ENCODE measurements at regions not wholly inside any gene's neighbourhood (a gene's known extent, or its start where the extent isn't known, plus 50 kb on each side); places are given as distances from the start of the nearest gene placed in this dataset.
"Not testable (repeated sequence)": the region's sequence is repeated elsewhere in the genome, so short reads cannot be mapped to it uniquely, and the experiment has no call there.

DNA sequence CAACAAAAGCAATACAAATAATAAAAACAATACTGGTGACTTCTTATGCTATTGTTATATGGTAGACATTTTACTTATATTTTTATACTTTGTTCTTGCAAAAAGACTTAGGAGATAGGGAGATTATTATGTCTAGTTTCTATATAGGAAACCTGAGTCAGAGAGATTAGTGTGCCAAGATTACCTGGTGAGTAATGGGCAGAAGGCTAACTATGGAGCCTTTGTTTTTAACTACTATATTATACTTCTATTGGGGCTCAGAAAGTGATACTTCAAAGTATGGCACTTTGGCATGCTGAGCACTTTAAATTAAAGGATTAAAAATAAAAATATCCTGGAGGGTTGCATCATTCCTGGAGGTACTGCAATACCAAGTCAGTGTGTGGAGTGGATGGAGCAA is 117.5 kb upstream of the CLINT1 start:
- DNase-seq (ENCODE audit: low spot score): no peak

DNA sequence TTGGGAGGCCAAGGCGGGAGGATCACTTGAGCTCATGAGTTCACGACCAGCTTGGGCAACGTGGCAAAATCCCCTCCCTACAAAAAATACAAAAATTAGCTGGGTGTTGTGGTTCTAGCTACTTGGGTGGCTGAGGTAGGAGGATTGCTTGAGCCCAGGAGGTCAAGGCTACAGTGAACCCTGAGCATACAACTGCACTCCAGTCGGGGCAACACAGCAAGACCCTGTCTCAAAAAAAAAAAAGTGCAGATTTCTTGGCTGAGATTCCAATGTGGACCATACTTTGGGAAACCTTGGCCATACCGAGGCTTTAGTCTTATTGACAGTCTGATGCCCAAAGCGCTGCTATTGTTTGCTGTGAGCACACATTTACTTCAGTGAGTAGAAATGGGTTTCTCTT is 113.6 kb upstream of the CLINT1 start:
- no peak for DNase-seq (ENCODE audit: low spot score)

DNA sequence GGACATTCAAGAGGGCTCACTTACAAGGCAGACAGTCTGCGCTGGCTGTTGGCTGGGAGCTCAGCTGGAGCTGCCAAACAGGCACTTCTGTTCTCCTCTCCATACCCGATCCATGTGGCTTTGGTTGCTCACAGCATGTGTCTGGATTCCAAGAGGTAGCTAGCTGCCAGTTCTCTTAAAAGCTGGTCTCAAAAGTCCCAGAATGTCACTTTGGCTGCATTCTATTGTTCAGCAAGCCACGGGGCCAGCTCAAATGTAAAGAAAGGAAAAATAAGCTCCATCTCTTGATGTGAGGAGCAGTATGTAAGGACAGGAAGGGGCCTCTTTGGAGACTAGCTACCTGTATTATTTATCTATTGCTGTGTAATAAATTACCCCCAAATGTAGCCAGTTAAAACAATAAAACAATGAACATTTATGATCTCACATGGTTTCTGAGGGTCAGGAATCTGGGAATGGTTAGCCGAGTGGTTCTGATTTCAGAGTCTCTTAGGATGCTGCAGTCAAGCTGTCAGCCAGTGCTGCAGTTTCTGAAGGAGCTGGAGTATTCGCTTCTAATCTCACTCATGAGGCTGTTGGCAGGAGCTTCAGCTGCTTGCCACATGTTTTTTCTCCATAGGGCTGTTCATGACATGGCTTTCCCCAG is 112.7 kb upstream of the CLINT1 start:
- no peak for DNase-seq (ENCODE audit: low spot score)

DNA sequence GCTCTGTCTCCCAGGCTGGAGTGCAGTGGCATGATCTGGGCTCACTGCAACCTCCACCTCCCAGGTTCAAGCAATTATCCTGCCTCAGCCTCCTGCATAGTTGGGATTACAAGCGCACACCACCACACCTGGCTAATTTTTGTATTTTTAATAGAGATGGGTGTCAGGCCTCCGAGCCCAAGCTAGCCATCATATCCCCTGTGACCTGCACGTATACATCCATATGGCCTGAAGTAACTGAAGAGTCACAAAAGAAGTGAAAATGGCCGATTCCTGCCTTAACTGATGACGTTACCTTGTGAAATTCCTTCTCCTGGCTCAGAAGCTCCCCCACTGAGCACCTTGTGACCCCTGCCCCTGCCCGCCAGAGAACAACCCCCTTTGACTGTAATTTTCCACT is 109.6 kb upstream of the CLINT1 start:
- DNase-seq (ENCODE audit: low spot score): not testable (repeated sequence)

DNA sequence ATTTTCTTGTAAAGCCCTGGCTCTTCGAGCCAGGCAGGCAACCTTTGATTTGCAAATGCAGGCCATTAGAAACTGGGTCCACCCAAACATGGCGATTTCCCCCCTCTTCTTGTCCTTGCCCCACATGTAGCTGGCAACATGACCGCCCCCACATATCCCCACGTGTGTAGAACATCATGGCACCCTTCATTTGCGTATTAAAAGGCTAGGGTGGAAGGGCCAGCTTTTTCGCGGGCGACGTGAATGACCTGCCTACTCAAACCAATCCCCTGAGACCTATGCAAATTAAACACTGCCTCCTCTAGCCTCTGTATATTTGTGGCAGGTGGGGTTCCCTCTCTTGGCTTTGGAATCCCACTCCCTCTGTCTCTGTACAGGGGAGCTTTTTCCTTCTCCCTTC is 107.0 kb upstream of the CLINT1 start:
- DNase-seq (ENCODE audit: low spot score): no peak

DNA sequence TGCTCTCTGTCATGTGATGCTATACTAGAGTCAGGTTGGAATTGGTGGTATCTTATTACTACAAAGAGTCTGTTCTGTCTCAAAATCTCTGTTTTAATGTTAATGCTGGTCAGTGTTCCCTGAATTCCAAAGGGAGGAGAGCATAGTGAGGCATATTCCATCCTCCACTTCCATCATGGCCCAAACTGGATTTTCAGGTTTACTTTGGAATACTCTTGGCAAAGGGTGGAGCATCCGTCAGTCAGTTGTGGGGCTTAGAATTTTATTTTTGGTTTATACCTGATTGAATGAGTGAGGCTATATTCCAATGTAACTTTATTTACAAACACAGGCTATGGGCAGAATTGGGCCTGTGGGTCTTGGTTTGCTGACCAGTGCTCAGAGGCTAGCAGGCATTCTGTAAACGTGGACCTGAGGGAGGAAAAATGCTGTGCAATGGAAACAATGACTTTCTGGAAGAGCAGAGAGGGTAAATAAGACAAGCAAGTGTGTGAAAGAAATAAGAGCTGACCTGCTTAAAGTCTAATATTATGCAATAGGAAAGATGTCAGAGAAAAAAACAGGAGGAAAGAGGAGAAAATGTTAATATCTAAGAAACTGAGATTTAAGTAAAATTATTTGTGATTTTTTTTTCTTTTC is 106.2 kb upstream of the CLINT1 start:
- DNase-seq (ENCODE audit: low spot score): no peak

DNA sequence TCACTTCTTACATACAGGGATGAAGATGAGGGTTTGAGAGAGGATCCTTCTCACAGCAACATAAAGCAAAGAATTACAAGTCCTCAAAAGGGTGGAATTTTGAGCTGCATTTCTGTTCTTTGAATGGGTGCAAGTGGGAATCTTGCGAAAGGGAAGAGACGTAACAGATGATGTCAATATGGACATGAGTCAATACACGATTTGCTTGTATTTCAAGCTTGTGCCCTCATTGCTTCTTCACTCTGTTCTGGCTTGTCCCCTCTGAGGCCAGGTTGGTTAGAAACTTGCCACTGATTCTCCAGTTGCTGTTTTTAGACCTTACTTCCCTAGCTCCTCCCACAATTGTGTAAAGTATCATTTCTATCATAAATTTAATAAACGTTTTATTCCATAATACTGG is 104.8 kb upstream of the CLINT1 start:
- DNase-seq (ENCODE audit: low spot score): no peak

DNA sequence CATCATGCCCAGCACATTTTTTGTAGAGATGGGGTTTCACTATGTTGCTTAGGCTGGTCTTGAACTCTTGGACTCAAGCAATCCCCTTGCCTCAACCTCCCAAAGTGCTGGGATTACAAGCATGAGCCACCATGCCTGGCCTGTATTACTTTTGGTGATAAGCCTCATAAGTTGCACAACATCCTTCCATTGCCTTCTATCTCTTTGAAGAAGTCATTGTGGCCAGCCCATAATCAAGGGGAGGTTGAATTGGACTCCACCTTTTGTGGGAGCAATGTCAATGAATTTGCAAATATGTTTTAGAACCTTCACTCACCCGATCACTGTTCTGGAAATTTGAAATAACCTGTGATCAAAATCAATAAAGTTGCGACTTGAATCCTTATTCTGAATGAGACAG is 104.3 kb upstream of the CLINT1 start:
- no peak for DNase-seq (ENCODE audit: low spot score)

DNA sequence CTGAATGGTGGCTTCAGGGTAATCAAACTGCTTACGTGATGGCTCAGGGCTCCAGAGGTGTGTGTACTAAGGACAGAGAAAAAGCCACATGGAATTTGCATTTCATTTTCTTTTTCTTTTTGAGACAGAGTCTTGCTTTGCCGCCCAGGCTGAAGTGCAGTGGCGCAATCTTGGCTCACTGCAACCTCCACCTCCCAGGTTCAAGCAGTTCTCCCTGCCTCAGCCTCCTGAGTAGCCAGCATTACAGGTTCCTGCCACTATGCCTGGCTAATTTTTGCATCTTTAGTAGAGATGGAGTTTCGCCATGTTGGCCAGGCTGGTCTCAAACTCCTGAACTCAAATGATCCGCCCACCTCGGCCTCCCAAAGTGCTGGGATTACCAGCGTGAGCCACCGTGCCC is 103.7 kb upstream of the CLINT1 start:
- not testable (repeated sequence) for DNase-seq (ENCODE audit: low spot score)

DNA sequence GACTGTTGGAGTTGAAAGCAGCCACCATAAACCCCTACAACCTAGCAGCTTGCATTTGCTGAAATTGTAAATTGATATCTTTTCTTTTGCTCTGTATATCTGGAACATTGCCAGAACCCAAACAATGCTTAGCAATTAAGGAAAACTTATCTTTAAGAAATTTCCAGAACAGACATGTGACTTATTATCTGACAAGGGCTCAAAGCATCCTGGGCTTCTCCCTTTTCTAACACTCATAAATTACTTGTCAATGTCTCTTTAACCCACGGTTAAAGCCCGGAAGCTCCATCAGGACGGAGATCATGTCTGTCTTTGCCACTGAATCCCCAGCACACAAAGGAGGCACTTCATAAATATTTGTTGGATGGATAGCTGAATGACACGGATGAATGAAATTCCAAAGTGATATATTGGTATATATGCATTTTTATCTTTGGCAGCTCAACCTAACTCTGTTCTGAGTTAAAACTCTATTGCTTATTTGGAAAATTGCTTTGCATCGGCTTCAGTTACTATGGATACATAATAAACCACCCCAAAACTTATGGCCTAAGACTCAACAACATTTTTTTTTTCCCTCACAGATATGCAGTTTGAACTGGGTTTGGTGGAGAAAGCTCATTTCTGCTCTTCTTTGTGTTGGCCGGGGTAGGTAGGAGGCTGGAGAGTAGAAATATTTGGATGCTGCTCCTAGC is 103.1 kb upstream of the CLINT1 start:
- DNase-seq (ENCODE audit: low spot score): no peak

DNA sequence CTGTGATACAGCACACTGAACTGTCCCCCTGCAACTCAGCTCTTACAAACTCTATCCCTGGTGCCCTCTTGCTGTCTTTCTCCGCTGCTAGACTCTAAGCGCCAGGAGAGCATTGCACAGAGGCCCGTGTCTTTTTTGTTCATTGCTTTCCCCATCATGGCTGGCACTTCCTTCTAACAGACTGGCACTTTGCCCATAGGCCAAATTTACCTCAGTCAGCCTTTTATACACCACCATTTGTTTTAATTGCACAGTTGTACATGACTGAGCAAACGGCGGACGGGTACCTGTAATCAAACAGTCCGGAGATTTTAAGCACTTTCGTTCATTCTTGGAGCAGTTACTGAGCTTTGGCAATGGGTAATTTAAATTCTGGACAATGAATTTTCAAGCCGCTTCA is 102.2 kb upstream of the CLINT1 start:
- DNase-seq (ENCODE audit: low spot score): no peak

DNA sequence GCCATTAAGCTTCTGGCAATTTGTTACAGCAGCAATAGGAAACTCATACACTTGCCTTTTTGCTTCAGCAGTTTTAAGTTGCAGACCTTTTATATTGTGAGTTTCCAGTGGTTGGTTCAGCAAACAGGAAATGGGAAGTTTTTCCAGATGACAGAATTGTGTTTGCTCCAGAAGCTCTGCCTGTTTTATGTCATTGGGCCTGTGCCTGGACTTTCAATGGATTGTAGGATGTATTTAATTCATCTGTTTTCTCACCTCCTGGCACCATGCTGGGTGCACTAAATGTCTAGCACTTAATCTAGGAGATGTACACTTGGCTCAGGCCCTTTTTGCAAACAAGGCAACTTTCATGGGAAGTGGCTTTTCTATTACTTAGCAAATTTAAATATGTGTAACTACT is 100.4 kb upstream of the CLINT1 start:
- DNase-seq (ENCODE audit: low spot score): no peak

DNA sequence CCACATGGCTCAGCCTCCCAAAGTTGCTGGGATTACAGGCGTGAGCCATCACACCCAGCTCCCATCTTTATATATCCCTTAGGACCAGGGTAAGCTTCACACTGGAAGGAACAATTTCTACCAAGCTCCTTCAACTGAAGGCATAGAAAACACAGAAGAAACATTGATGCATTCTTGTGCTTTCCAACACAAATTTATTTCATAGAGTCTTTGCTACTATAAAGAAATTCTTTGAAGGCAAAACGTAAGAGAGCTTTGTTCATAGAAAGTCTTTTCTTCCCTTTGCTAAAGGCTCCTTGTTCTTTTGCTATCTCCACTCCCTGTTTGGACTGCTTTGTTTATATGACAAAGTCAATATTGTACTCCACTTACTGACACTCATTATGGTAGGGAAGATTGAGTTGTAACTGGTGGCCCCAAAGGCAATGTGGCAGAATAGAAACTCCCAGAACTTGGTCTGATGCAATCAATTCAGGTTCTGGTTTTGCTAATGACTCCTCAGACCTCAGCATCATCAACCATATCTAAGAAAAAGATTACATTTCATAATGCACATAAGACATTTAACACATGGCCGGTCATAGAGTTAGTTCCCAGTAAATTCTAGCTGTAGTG is 97.4 kb upstream of the CLINT1 start:
- DNase-seq (ENCODE audit: low spot score): no peak

DNA sequence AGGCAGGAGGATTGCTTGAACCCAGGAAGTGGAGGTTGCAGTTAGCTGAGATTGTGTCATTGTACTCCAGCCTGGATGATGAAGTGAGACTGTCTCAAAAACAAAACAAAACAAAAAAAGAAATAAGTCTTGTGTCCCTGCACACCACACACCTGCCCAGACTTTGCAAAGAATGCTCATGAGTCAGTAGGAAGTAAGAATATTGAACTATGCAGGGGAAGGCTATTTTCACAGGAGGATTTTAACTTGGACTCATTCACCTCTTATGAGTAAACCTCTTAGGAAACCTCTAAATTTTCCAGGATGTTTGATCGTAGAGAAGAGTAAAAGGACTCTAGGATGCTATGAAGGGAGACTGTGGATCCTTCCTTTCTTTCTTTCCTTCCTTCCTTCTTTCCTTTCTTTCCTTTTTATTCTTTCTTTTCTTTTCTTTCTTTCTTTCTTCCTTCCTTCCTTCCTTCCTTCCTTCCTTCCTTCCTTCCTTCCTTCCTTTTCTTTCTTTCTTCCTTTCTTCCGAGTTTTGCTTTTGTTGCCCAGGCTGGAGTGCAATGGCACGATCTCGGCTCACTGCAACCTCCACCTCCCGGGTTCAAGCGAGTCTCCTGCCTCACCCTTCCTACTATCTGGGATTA is 96.7 kb upstream of the CLINT1 start:
- no peak for DNase-seq (ENCODE audit: low spot score)

DNA sequence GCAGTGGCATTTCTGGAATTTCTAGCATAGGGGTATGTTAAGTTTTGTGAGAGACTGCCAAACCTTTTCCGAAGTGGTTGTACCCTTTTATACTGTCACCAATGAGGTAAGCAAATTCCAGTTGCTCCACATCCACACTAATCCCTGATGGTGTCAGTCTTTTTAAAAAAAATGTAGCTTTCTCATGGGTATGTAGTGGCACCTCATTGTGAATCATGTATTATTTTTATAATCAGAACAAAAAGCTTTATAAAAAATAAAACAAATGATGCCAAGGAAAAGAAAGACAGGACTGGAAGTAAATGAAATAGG is 93.4 kb upstream of the CLINT1 start:
- no peak for DNase-seq (ENCODE audit: low spot score)

DNA sequence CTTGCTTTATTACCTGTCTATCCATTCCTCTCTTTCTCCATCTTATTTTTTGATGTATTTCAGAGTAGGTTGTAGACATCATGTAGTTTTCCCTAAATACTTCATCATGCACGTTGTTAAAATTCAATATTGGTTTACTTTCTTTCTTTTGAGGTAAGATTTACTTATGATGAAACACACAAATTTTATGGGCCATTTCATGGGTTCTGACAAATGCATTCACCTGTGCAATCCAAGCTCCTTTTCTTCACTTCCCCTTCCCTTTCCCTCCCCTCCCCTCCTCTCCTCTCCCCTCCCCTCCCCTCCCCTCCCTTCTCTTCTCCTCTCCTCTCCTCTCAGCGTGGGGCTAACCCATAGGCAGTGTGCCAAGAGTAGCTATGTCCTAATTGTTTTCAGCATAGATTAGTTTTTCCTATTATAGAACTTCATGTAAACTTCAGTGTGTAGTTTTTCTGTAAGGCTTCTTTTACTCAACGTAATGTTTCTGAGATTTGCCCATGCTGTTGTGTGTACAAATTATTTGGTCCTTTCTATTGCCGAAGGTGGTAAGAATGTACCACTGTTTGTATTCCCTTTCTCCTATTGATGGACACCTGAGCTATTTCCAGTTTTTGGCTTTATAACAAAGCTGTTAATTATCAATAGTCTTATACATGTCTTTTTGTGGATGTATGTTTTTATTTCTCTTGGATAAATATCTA is 92.9 kb upstream of the CLINT1 start:
- DNase-seq (ENCODE audit: low spot score): no peak

DNA sequence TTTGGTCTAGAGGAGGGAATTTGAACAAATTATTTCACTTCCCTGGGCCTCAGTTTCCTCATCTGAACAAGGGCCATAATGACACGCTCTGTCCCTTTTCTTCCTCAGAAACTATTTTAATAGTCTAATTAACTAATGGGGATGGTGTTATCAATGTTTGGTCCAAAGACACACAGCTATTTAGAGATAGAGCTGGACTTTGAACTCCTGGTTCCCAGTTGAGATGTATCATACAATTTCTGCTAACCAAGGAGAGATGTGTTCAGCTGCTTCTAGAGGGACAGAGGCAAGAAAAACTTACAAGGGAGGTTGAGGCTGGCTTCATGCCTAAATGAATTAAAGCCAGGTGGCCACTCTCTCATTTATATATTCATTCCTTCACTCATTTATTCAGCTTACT is 90.6 kb upstream of the CLINT1 start:
- DNase-seq (ENCODE audit: low spot score): no peak

DNA sequence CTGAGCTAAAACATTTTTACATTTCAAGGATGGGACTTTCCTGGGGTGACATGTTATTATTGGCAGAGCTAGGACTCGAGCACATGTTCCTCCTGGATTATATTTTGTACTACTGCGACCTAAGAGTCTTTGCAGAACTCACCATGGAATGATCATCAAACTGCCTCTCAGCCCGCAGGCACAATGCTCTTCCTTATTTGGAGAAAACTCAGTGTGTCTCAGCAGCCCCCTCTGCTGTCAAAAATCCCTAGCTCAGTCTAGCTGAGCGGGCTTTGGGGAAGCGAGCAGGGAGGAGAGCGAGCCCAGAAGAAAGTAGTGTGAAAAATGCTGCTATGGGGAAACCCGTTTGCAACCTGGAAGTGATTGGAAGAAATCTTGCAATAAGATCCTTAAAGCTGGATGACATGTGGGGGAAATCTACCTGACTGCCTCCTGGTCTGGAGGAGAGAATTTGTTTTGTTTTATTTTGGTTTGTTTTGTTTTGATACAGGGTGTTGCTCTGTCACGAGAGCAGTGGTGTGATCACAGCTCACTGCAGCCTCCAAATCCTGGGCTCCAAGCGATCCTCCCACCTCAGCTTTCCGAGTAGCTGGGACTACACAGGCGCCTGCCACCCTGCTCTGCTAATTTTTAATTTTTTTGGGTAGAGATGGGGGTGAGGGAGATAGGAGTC is 89.9 kb upstream of the CLINT1 start:
- DNase-seq (ENCODE audit: low spot score): peak; percentile 89

DNA sequence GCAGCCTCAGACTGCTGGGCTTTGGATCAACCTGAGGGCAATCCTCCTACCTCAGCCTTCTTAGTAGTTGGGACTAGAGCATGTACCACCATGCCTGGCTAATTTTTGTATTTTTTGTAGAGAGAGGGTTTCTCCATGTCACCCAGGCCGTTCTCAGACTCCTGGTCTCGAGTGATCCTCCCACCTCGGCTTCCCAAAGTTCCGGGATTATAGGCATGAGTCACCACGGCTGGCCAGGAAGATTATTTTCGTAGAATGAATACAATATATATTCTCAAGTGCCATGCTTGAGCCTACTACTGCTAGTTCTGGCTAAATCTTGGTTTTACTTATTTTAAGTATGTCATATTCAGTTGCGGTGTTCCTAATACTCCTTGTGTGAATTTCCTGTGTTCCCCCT is 88.2 kb upstream of the CLINT1 start:
- DNase-seq (ENCODE audit: low spot score): no peak

DNA sequence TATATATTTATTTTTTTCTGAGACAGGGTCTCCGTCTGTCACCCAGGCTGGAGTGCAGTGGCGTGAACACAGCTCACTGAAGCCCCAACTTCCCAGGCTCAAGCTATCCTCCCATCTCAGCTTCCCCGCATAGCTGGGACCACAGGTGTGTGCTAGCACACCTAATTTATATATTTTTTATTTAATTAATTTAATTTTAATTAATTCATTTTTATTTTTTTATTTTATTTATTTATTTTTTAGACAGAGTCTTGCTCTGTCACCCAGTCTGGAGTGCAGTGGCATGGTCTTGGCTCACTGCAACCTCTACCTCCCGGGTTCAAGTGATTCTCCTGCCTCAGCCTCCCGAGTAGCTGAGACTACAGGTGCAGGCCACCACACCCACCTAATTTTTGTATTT is 86.9 kb upstream of the CLINT1 start:
- DNase-seq (ENCODE audit: low spot score): not testable (repeated sequence)

DNA sequence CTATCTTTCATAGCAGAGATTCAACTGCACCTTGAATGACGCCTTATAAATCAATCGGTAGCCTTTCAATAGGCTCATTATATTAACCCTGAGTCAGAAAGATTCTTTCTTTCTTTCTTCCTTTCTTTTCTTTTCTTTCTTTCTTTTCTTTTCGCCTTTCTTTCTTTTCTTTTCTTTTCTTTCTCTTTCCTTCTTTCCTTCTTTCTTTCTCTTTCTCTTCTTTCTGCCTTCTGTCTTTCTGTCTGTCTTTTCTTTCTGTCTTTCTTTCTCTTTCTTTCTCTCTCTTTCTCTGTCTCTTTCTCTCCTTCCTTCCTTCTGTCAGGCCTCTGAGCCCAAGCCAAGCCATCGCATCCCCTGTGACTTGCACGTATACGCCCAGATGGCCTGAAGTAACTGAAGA is 86.0 kb upstream of the CLINT1 start:
- no peak for DNase-seq (ENCODE audit: low spot score)
